Caco-2 (cell line): ENCODE measurements at regions not wholly inside any gene's neighbourhood (a gene's known extent, or its start where the extent isn't known, plus 50 kb on each side); places are given as distances from the start of the nearest gene placed in this dataset.

Experiments used
- BruUV-seq: library from RNA; stranded (reverse); fragments of 400-500 nt; replicated peaks from 2 replicates; lab custom pipeline; 2021; lab: Mats Ljungman, UMichigan
- CTCF ChIA-PET: fragments of 300-600 bp; sonication (Branson Sonifier 250); formaldehyde crosslinking; loops from one replicate; lab custom pipeline; 2022; ENCODE audit warnings: antibody characterized with exemption; lab: Charles Lee
- POLR2A ChIA-PET: fragments of 300-600 bp; sonication (Branson Sonifier 250); formaldehyde crosslinking; loops from one replicate; lab custom pipeline; 2022; ENCODE audit warnings: antibody characterized with exemption; lab: Charles Lee
- DNase-seq, 2 experiments: peaks; one replicate each; pipeline versions ENCODE4 v3.0.0 to v3.0.0-alpha.2; 2020 to 2022
- H3K27me3 ChIP-seq: replicated peaks from 2 replicates; pipeline ENCODE4 v1.6.0; 2011; ENCODE audit warnings: low read length; ENCODE audit not compliant: control insufficient read depth, insufficient read depth
- H3K36me3 ChIP-seq: 2 replicates; pipeline ENCODE4 v1.5.1; 2011; ENCODE audit warnings: low read length; ENCODE audit not compliant: control insufficient read depth, insufficient read depth
- H3K4me1 ChIP-seq: fragments of 250-450 bp; sonication (Bioruptor Pico); 2 replicates; pipeline ENCODE4 v1.5.1; 2020; ENCODE audit warnings: mild to moderate bottlenecking
- H3K4me3 ChIP-seq: 2 replicates; pipeline ENCODE4 v1.5.1; 2011; ENCODE audit warnings: low read depth, mild to moderate bottlenecking, control low read depth, low read length
- H3K9me3 ChIP-seq: fragments of 250-450 bp; sonication (Bioruptor Pico); 2 replicates; pipeline ENCODE4 v1.5.1; 2020; ENCODE audit warnings: mild to moderate bottlenecking, moderate library complexity
- H3K27ac Mint-ChIP-seq: one replicate; pipeline ENCODE4 v1.8.0; 2022; ENCODE audit warnings: mixed read lengths; ENCODE audit not compliant: unreplicated experiment
- H3K27me3 Mint-ChIP-seq: one replicate; pipeline ENCODE4 v1.8.0; 2022; ENCODE audit warnings: mixed read lengths; ENCODE audit not compliant: insufficient read depth, unreplicated experiment
- H3K36me3 Mint-ChIP-seq: one replicate; pipeline ENCODE4 v1.8.0; 2022; ENCODE audit warnings: mild to moderate bottlenecking, mixed read lengths; ENCODE audit not compliant: insufficient read depth, unreplicated experiment
- H3K4me1 Mint-ChIP-seq: one replicate; pipeline ENCODE4 v1.8.0; 2022; ENCODE audit warnings: low read depth, mixed read lengths; ENCODE audit not compliant: unreplicated experiment
- H3K4me3 Mint-ChIP-seq: one replicate; pipeline ENCODE4 v1.8.0; 2022; ENCODE audit warnings: mild to moderate bottlenecking, moderate library complexity, mixed read lengths; ENCODE audit not compliant: unreplicated experiment
- H3K9me3 Mint-ChIP-seq: one replicate; pipeline ENCODE4 v1.8.0; 2022; ENCODE audit warnings: mixed read lengths; ENCODE audit not compliant: unreplicated experiment
- intact Hi-C: fragments of 100-400 bp; cut with micrococcal nuclease; formaldehyde crosslinking; loops from one replicate; pipeline ENCODE4 v1.10.0; 2022; ENCODE audit not compliant: unreplicated experiment
- TF ChIP-seq, protein P1 (sequence below), 2 experiments: fragments of 200-600 bp in 1 of 2; IDR thresholded peaks; 1 replicate in 1 of 2; 2 replicates in 1 of 2; pipeline versions ENCODE4 v1.5.1 to v1.8.0; 2011 to 2022; ENCODE audit warnings: antibody characterized with exemption in 1 of 2, control low read depth in 1 of 2, inconsistent platforms in 1 of 2, low read depth in 1 of 2, low read length in 1 of 2, mild to moderate bottlenecking in 1 of 2, moderate library complexity in 1 of 2; ENCODE audit not compliant: insufficient read depth in 1 of 2, severe bottlenecking in 1 of 2, unreplicated experiment in 1 of 2

DNA sequence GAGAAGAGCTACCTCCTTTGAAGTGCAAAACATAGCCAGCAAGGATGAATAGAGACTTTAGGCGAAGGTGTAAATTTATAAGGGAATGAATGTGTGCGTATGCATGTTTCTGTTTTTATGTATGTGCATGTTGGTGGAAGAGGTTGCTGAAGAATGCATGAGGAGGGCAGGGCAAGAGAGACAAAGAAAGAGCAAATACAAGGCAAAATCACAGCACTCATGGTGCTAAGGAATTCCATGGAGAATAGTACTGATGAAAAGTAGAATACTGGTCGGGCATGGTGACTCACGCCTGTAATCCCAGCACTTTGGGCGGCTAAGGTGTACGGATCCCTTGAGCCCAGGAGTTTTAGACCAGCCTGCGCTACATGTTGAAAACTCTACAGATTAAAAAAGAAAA is 762.1 kb upstream of the PTPRD start:
- Histone ChIP-seq H3K36me3 (no peaks in the 10 kb centered on the region), H3K4me1 (no peaks in the 10 kb centered on the region), H3K4me3 (no peak overlapping the region), H3K9me3 (no peaks in the 10 kb centered on the region), H3K27me3 (no peaks in the 10 kb centered on the region)
- POLR2A ChIA-PET: no interaction called here
- Mint-ChIP-seq H3K4me3 (no peak overlapping the region), H3K4me1 (no peaks in the 10 kb centered on the region), H3K27ac (no peak overlapping the region), H3K9me3 (no peaks in the 10 kb centered on the region), H3K36me3 (no peaks in the 10 kb centered on the region), H3K27me3 (no peaks in the 10 kb centered on the region)
- no peak for DNase-seq
- intact Hi-C loops: no loop called here
- CTCF ChIA-PET: no interaction called here
- TF ChIP-seq, protein P1, sequence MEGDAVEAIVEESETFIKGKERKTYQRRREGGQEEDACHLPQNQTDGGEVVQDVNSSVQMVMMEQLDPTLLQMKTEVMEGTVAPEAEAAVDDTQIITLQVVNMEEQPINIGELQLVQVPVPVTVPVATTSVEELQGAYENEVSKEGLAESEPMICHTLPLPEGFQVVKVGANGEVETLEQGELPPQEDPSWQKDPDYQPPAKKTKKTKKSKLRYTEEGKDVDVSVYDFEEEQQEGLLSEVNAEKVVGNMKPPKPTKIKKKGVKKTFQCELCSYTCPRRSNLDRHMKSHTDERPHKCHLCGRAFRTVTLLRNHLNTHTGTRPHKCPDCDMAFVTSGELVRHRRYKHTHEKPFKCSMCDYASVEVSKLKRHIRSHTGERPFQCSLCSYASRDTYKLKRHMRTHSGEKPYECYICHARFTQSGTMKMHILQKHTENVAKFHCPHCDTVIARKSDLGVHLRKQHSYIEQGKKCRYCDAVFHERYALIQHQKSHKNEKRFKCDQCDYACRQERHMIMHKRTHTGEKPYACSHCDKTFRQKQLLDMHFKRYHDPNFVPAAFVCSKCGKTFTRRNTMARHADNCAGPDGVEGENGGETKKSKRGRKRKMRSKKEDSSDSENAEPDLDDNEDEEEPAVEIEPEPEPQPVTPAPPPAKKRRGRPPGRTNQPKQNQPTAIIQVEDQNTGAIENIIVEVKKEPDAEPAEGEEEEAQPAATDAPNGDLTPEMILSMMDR (IDR thresholded peaks at IDR 0.05; ENCODE audit: insufficient read depth in 1 of 2, low read depth in 1 of 2, low read length in 1 of 2, severe bottlenecking in 1 of 2, unreplicated experiment in 1 of 2): no peak
- BruUV-seq: no TSS peak

GRCh38 chr9:11402621-11403020 is 789.8 kb upstream of the PTPRD start:
- Mint-ChIP-seq H3K4me3 (no peak overlapping the region), H3K27ac (no peak overlapping the region), H3K27me3 (no peaks in the 10 kb centered on the region), H3K9me3 (peaks cover 18% of the 10 kb centered on the region), H3K4me1 (no peaks in the 10 kb centered on the region), H3K36me3 (no peaks in the 10 kb centered on the region)
- CTCF ChIA-PET: no interaction called here
- Histone ChIP-seq H3K36me3 (no peaks in the 10 kb centered on the region), H3K9me3 (no peaks in the 10 kb centered on the region), H3K4me1 (no peaks in the 10 kb centered on the region), H3K4me3 (no peak overlapping the region), H3K27me3 (no peaks in the 10 kb centered on the region)
- no peak for DNase-seq
- POLR2A ChIA-PET: no interaction called here
- BruUV-seq: no TSS peak
- intact Hi-C loops: no loop called here
- TF ChIP-seq, protein P1 (IDR thresholded peaks at IDR 0.05; ENCODE audit: insufficient read depth in 1 of 2, low read depth in 1 of 2, low read length in 1 of 2, severe bottlenecking in 1 of 2, unreplicated experiment in 1 of 2): no peak

- intact Hi-C loops: no loop called here
These were observed 801.4 kb upstream of the PTPRD start for GRCh38 chr9:11414241-11414640.

More at GRCh38 chr9:11414241-11414640, 801.4 kb upstream of the PTPRD start:
- no peaks in the 10 kb centered on the region for H3K36me3 ChIP-seq
- no peak for DNase-seq
- CTCF ChIA-PET: no interaction called here
- TF ChIP-seq, protein P1 (IDR thresholded peaks at IDR 0.05; ENCODE audit: insufficient read depth in 1 of 2, low read depth in 1 of 2, low read length in 1 of 2, severe bottlenecking in 1 of 2, unreplicated experiment in 1 of 2): no peak
- POLR2A ChIA-PET: no interaction called here
- H3K9me3 Mint-ChIP-seq: no peaks in the 10 kb centered on the region
- H3K27me3 Mint-ChIP-seq: no peaks in the 10 kb centered on the region
- no peak overlapping the region for H3K27ac Mint-ChIP-seq
- H3K27me3 ChIP-seq: no peaks in the 10 kb centered on the region
- H3K4me1 Mint-ChIP-seq: no peaks in the 10 kb centered on the region
- no peaks in the 10 kb centered on the region for H3K9me3 ChIP-seq
- no TSS peak for BruUV-seq
- H3K4me3 ChIP-seq: no peak overlapping the region
- H3K36me3 Mint-ChIP-seq: no peaks in the 10 kb centered on the region
- H3K4me1 ChIP-seq: no peaks in the 10 kb centered on the region
- H3K4me3 Mint-ChIP-seq: no peak overlapping the region
